Activated T-cell treated with anti-CD3 and anti-CD28 coated beads, Interleukin-2, amount 50 U/mL, for 72 hours (primary cell): ENCODE measurements at regions not wholly inside any gene's neighbourhood (a gene's known extent, or its start where the extent isn't known, plus 50 kb on each side); places are given as distances from the start of the nearest gene placed in this dataset.

Experiments used
- ATAC-seq, 2 donors: fragments of 150-1000 bp; cut with Tn5 transposase; replicated peaks in 1 of 2; 2 replicates each; pipeline ENCODE4 v1.10.0; 2021; ENCODE audit warnings: moderate library complexity in 2 of 2, mild to moderate bottlenecking in 1 of 2
- DNase-seq, 2 donors: peaks; one replicate each; pipeline ENCODE4 v3.0.0; 2021 to 2022; ENCODE audit warnings: mixed read lengths in 1 of 2
- H3K27ac Mint-ChIP-seq: one replicate; pipeline ENCODE4 v1.8.0; 2022; ENCODE audit warnings: mild to moderate bottlenecking, moderate library complexity, mixed read lengths
- H3K27me3 Mint-ChIP-seq: one replicate; pipeline ENCODE4 v1.8.0; 2022; ENCODE audit warnings: low read depth, mixed read lengths
- H3K36me3 Mint-ChIP-seq, 2 donors: one replicate each; pipeline ENCODE4 v1.8.0; 2022; ENCODE audit warnings: mixed read lengths in 2 of 2, mild to moderate bottlenecking in 1 of 2; ENCODE audit not compliant: insufficient read depth in 2 of 2
- H3K4me1 Mint-ChIP-seq: one replicate; pipeline ENCODE4 v1.8.0; 2022; ENCODE audit warnings: low read depth, mixed read lengths
- H3K4me3 Mint-ChIP-seq, 2 donors: one replicate each; pipeline ENCODE4 v1.8.0; 2022; ENCODE audit warnings: mild to moderate bottlenecking in 2 of 2, mixed read lengths in 2 of 2, moderate library complexity in 2 of 2
- H3K9me3 Mint-ChIP-seq, 2 donors: one replicate each; pipeline ENCODE4 v1.8.0; 2022; ENCODE audit warnings: mixed read lengths in 2 of 2

GRCh38 chr2:122367646-122368010 is 612.2 kb downstream of the TSN start:
- Mint-ChIP-seq H3K27me3 (no peaks in the 10 kb centered on the region), H3K4me3 (no peak overlapping the region), H3K36me3 (no peaks in the 10 kb centered on the region), H3K27ac (no peak overlapping the region), H3K9me3 (peaks cover 3 to 5% of the 10 kb centered on the region in 2 donors), H3K4me1 (no peaks in the 10 kb centered on the region)
- ATAC-seq (no peak), DNase-seq (no peak)

DNA sequence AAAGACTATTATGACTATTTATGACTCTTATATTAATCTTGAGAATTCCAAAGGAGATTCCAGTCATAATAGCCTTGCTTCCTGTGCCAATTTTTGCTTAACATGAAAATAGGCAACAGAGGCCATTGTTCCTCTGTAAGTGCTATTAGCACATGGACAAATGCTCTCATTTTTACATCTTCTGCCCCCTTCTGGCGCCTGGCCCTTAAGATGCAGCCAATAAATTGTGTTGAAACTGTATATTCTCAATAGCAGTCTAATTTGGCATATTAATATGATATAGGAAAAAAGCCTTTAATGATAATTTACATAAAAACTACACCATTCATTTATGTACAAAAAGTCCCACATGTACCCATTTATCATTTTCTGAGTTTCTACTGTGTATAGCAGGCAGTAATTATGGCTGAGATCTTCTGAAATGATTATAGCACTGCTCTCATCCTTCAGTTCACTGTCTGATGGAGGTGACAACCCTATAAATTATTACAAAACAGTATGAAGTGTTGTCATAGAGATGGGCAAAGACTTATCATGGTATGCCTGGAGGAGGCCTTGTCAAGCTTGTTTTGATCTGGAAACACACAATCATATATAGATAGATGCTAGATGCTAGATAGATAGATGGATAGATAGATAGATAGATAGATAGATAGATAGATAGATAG is 613.3 kb downstream of the TSN start:
- no peaks in the 10 kb centered on the region for H3K27me3 Mint-ChIP-seq
- peaks cover 3 to 7% of the 10 kb centered on the region in 2 donors for H3K9me3 Mint-ChIP-seq
- DNase-seq: no peak
- no peaks in the 10 kb centered on the region for H3K4me1 Mint-ChIP-seq
- no peak for ATAC-seq
- no peak overlapping the region for H3K4me3 Mint-ChIP-seq
- H3K27ac Mint-ChIP-seq: no peak overlapping the region
- H3K36me3 Mint-ChIP-seq: no peaks in the 10 kb centered on the region

- H3K9me3 Mint-ChIP-seq: peaks cover 0 to 1% of the 10 kb centered on the region in 2 donors
- no peaks in the 10 kb centered on the region for H3K4me1 Mint-ChIP-seq
- no peak for DNase-seq
- ATAC-seq: no peak
- H3K4me3 Mint-ChIP-seq: no peak overlapping the region
- H3K27ac Mint-ChIP-seq: no peak overlapping the region
- H3K36me3 Mint-ChIP-seq: no peaks in the 10 kb centered on the region
- no peaks in the 10 kb centered on the region for H3K27me3 Mint-ChIP-seq
Measured at GRCh38 chr2:122378521-122378920, 623.1 kb downstream of the TSN start.

DNA sequence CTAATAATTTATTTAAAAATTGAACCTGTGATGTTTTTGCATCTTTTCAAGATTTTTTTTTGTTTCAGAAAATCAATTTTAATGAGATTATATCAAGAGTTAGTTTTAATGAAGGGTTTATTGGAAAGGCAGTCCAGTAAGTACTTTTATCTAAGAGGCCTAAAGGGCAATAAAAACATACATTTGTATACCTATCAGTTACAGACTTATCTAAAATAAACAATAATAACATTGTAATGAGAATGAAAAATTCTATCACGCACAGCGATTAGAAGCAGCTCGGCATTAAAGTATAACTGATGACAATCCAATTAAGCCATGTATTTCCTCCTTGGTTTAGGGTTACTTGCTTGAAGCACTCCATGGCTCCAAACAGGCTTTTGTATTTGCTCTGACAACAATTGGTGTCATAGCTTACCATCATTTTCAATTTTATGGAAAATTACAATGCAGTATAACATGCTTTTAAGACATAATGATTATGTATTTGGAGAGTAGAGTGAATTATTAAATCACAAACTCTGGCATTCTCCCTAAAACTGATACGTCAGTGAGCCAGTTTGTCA is 629.4 kb downstream of the TSN start:
- H3K27me3 Mint-ChIP-seq: no peaks in the 10 kb centered on the region
- H3K4me3 Mint-ChIP-seq: no peak overlapping the region
- DNase-seq: no peak

DNA sequence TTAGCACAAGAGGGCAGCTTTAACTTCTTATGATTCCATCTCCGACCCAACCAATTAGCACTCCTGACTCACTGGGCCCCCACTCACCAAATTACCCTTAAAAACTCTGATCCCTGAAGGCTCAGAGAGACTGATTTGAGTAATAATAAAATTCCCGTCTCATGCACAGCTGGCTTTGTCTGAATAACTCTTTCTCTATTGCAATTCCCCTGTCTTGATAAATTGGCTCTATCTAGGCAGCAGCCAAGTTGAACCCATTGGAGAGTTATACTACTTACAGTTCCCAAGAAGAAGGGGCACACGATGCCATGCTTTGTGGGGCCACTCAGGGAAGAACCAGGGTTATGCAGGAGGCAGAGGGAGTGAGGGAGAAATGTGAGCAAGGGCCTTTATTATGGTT is 632.8 kb downstream of the TSN start:
- no peaks in the 10 kb centered on the region for H3K36me3 Mint-ChIP-seq
- no peak overlapping the region for H3K27ac Mint-ChIP-seq
- no peak for ATAC-seq
- H3K27me3 Mint-ChIP-seq: no peaks in the 10 kb centered on the region
- no peak for DNase-seq
- no peak overlapping the region for H3K4me3 Mint-ChIP-seq
- peaks cover 3 to 10% of the 10 kb centered on the region in 2 donors for H3K9me3 Mint-ChIP-seq
- H3K4me1 Mint-ChIP-seq: no peaks in the 10 kb centered on the region

More for the DNA sequence above, 629.4 kb downstream of the TSN start:
- peaks cover 3 to 10% of the 10 kb centered on the region in 2 donors for H3K9me3 Mint-ChIP-seq
- H3K4me1 Mint-ChIP-seq: no peaks in the 10 kb centered on the region
- H3K27ac Mint-ChIP-seq: no peak overlapping the region
- no peak for ATAC-seq
- H3K36me3 Mint-ChIP-seq: no peaks in the 10 kb centered on the region

DNA sequence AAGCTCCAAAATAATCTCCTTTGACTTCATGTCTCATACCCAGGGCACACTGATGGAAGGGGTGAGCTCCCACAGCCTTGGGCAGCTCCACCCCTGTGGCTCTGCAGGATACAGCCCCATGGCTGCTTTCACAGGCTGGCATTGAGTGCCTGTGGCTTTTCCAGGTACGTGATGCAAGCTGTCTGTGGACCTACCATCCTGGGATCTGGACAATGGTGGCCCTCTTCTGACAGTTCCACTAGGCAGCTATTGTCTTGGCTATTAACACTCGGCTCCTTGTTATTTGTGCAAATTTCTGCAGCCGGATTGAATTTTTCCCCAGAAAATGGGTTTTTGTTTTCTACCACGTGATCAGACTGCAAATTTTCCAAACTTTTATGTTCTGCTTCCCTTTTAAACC is 634.2 kb downstream of the TSN start:
- H3K27ac Mint-ChIP-seq: no peak overlapping the region
- no peaks in the 10 kb centered on the region for H3K4me1 Mint-ChIP-seq
- H3K4me3 Mint-ChIP-seq: no peak overlapping the region
- H3K27me3 Mint-ChIP-seq: no peaks in the 10 kb centered on the region
- H3K36me3 Mint-ChIP-seq: no peaks in the 10 kb centered on the region
- H3K9me3 Mint-ChIP-seq: peaks cover 3 to 10% of the 10 kb centered on the region in 2 donors
- no peak for DNase-seq
- ATAC-seq: no peak

GRCh38 chr2:122390406-122390805 is 635.0 kb downstream of the TSN start:
- Mint-ChIP-seq H3K27ac (peak overlapping the region; percentile 67), H3K9me3 (peaks cover 3 to 10% of the 10 kb centered on the region in 2 donors), H3K4me1 (no peaks in the 10 kb centered on the region), H3K27me3 (no peaks in the 10 kb centered on the region), H3K4me3 (peak overlapping the region in 1 of 2 donors; percentile 39), H3K36me3 (no peaks in the 10 kb centered on the region)
- DNase-seq (peak; percentile 8 to 21), ATAC-seq (peak; percentile 57 to 73)

DNA sequence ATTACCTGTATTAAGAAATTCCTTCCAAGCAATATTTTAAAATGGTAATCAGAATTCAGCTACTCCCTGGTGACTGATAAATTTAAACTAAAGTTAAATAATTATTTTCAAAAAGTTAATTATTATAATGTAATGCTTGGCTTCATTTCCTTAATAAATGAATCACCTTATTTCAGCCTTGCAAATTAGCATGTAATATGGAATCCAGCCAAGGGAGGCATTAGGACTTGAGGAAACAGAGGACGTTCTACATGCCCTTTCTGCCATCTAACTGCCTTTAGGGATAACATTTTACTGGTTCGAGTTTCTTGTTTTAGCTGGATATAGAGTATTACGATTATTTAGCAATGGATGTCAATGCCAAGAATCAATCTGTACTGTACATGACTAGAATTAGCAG is 636.3 kb downstream of the TSN start:
- no peak for ATAC-seq

DNA sequence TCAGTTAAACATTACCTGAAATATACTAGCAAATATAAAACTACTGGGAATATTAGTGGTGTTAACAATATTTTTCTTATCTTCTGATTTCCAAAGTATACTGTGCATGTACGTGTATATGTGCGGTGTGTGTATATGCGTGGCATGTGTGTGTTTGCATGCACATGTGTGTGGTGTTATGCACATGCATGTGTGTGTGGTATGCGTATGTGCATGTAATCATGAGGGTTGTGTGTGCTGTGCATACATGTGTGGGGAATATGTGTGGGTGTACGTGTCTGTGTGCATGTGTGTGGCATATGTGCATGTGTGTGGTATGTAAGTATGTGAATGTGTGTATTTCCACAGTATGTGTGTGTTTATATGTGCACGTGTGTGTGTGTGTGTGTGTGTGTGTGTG is 640.2 kb downstream of the TSN start:
- peaks cover 0 to 2% of the 10 kb centered on the region in 2 donors for H3K9me3 Mint-ChIP-seq
- no peaks in the 10 kb centered on the region for H3K4me1 Mint-ChIP-seq
- no peak overlapping the region for H3K27ac Mint-ChIP-seq
- DNase-seq (no peak), ATAC-seq (no peak)
- no peaks in the 10 kb centered on the region for H3K36me3 Mint-ChIP-seq
- H3K4me3 Mint-ChIP-seq: no peak overlapping the region
- H3K27me3 Mint-ChIP-seq: no peaks in the 10 kb centered on the region

More for the DNA sequence above, 636.3 kb downstream of the TSN start:
- Mint-ChIP-seq H3K9me3 (peaks cover 3 to 10% of the 10 kb centered on the region in 2 donors), H3K27me3 (no peaks in the 10 kb centered on the region), H3K4me3 (no peak overlapping the region), H3K27ac (no peak overlapping the region), H3K36me3 (no peaks in the 10 kb centered on the region), H3K4me1 (no peaks in the 10 kb centered on the region)
- DNase-seq: no peak

DNA sequence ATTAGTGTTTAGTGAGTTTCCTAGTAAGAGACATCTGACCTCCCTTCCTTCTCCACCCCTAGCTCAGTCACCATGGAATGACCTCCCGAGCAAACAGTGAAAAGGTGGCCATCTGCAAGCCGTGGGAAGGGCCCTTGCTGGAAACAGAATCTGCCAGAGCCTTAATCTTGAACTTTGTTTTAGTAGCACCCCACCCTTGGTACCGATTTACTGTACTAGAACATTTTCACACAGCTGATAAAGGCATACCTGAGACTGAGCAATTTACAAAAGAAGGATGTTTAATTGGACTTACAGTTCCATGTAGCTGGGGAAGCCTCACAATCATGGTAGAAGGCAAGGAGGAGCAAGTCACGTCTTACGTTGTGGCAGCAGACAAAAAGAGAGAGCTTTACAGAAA is 655.8 kb downstream of the TSN start:
- Mint-ChIP-seq H3K27me3 (no peaks in the 10 kb centered on the region), H3K36me3 (no peaks in the 10 kb centered on the region), H3K27ac (no peak overlapping the region), H3K9me3 (peaks cover 0 to 6% of the 10 kb centered on the region in 2 donors), H3K4me1 (no peaks in the 10 kb centered on the region), H3K4me3 (no peak overlapping the region)
- DNase-seq (no peak), ATAC-seq (no peak)

- no peaks in the 10 kb centered on the region for H3K4me1 Mint-ChIP-seq
- peaks cover 0 to 6% of the 10 kb centered on the region in 2 donors for H3K9me3 Mint-ChIP-seq
- no peaks in the 10 kb centered on the region for H3K27me3 Mint-ChIP-seq
- H3K36me3 Mint-ChIP-seq: no peaks in the 10 kb centered on the region
- H3K27ac Mint-ChIP-seq: no peak overlapping the region
- H3K4me3 Mint-ChIP-seq: no peak overlapping the region
- ATAC-seq (no peak), DNase-seq (no peak)
Measured at GRCh38 chr2:122412360-122412759, 656.9 kb downstream of the TSN start.

GRCh38 chr2:122414902-122415301 is 659.5 kb downstream of the TSN start:
- ATAC-seq: no peak
- no peak for DNase-seq
- no peaks in the 10 kb centered on the region for H3K36me3 Mint-ChIP-seq
- no peaks in the 10 kb centered on the region for H3K27me3 Mint-ChIP-seq
- no peak overlapping the region for H3K4me3 Mint-ChIP-seq
- no peak overlapping the region for H3K27ac Mint-ChIP-seq
- peaks cover 0 to 6% of the 10 kb centered on the region in 2 donors for H3K9me3 Mint-ChIP-seq
- H3K4me1 Mint-ChIP-seq: no peaks in the 10 kb centered on the region

DNA sequence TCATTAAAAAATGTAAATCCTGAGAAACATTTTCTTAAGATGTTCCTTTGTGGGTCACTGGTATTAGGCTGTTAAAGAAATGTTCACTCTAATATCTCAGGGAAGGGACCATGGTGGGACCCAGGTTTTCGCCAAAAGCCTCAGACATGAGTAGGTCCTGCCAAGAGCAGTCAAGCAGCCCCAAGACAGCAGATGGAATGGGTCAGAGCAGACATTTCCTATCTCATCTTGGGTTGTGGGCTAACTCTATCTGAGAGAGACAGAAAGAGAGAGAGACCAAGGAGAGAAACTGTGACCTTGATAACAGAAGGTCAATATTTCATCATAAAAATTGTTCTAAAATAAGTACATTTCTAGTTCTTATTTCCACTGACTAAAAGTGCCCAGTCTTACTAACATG is 661.7 kb downstream of the TSN start:
- no peak overlapping the region for H3K27ac Mint-ChIP-seq
- H3K36me3 Mint-ChIP-seq: no peaks in the 10 kb centered on the region
- ATAC-seq (no peak), DNase-seq (no peak)
- no peaks in the 10 kb centered on the region for H3K9me3 Mint-ChIP-seq
- no peaks in the 10 kb centered on the region for H3K4me1 Mint-ChIP-seq
- no peak overlapping the region for H3K4me3 Mint-ChIP-seq
- no peaks in the 10 kb centered on the region for H3K27me3 Mint-ChIP-seq

GRCh38 chr2:122421775-122422174 is 666.3 kb downstream of the TSN start:
- Mint-ChIP-seq H3K4me1 (no peaks in the 10 kb centered on the region), H3K36me3 (no peaks in the 10 kb centered on the region)

More at GRCh38 chr2:122421775-122422174, 666.3 kb downstream of the TSN start:
- DNase-seq: no peak
- H3K4me3 Mint-ChIP-seq: no peak overlapping the region
- H3K27me3 Mint-ChIP-seq: no peaks in the 10 kb centered on the region
- H3K9me3 Mint-ChIP-seq: peaks cover 0 to 1% of the 10 kb centered on the region in 2 donors
- H3K27ac Mint-ChIP-seq: no peak overlapping the region
- no peak for ATAC-seq
